ENCODE measurements at regions not wholly inside any gene's neighbourhood (a gene's known extent, or its start where the extent isn't known, plus 50 kb on each side); places are given as distances from the start of the nearest gene placed in this dataset.

DNA sequence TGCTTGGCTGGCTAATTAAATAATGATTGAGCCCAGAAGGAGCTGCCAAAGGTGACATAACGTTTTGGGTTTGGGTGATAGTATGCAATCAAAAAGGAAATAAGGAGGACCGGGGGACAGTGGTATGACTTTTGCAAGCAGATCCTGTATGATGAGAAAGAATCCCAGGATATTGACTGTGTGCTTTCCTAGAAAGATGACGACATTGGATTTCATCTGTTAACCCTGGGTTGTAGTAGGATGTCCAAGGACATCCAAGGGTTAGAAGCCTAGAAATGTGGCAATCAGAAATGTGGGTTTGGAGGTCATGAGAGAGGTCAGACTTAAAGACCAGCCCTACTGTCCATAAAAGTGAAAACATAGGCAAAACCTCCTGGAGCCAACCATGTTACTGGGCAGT lies 50.3 kb upstream of the HMHB1 start:
- DNase-seq (ENCODE audit: low spot score), result no peak

DNA sequence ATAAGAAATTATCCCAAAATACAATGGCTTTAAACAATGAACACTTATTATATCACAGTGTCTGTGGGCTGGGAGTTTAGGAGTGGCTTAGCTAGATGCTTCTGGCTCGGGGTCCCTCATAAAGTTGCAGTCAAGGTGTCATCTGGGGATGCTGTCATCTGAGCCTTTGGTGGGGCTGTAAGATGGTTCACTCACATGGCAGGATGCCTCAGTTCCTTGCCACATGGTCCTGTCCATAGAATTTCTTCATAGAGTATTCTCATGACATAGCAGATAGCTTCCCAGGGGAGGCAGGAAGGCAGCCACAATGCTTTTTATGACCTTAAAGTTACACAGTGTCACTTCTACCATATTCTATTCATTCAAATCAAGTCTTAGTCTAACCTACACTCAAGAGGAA lies 51.2 kb upstream of the HMHB1 start:
- no peak for DNase-seq (ENCODE audit: low spot score)

DNA sequence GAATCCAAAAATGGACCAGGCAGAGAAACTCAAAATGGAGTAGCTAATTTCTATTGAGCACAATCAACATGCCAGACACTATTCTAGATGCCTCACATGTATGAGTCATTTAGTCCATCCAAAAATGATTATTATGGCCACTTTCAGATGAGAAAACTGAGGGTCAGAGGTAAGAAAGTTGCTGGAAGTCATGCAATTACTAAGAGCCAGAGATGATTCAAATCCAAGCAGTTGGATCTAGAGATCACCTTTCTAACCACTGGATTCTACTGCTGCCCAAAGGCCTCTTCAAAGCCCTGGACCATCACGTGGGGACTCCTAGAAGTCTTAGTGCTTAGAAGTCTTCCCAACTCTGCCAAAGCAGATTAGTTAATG lies 51.8 kb upstream of the HMHB1 start:
- DNase-seq (ENCODE audit: low spot score), result no peak

DNA sequence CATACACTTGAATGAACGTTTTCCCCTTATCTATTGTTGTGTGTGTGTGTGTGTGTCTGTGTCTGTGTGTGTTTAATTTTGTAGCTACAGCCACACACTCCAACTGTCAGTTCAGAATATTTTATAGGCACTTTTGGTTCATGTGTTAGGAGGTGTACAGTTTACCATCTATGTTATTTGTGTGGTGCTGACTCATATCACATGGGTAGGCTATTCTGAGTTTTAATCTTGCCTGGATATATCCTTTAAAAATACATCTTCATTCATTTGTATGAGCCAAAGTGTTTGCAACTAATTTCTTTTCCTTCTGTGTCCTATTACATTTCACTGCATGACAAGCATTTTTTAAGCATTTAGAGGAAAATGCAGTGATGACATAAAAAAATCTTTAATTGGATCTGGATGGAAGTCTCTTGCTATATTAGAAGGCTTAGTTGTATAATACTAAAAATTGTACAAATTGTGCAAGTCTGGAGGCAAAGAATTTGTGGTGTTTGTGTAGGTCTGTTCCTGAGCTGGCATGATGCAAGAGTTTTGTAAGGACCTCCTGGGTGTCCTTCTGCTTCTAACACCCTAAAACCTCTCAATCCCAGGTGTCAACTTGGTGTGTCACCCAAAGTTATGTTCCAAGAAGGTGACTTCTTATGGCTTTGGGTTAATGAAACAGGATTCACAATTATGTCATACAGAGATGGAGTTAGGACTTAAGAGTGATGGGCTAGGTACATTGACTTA lies 52.4 kb upstream of the HMHB1 start:
- DNase-seq (ENCODE audit: low spot score), result no peak

DNA sequence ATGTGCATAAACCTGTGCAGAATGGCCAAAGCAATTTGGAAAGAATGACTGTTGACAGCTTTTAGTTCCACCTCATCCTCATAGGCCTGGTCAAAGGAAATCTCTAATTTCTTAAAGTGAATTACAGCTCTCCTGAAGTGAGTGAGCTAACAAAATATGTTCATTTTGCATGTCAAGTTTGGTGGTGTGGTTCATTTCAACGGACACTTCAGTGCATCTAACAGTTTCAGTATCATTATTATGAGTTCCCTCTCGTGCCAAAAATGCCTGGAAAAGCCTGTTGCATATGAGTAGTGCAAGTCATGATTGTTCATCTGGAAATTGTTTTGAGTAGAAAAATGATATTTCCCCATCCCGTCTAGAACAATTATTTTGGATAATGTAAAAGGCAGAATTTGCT lies 53.2 kb upstream of the HMHB1 start:
- no peak for DNase-seq (ENCODE audit: low spot score)

DNA sequence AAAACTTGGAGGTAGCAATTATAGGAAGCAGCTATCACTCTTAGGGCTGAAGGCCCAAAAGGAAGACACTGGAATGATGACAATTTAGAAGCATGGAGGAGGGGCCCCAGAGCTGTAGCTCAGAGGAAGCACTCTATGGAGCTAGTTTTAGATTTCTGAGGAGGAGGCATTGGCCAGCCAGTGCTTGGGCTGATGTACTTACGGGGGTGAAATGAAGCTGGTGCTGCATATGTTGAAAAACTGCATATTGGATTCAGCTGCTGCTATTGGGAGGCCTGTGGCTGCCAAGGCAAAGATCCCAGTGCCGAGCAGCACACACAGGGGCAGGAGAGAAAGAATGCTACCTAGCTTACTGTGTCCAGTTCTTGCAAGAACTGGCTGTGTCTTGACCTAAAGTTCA lies 53.9 kb upstream of the HMHB1 start:
- DNase-seq (ENCODE audit: low spot score), result no peak

DNA sequence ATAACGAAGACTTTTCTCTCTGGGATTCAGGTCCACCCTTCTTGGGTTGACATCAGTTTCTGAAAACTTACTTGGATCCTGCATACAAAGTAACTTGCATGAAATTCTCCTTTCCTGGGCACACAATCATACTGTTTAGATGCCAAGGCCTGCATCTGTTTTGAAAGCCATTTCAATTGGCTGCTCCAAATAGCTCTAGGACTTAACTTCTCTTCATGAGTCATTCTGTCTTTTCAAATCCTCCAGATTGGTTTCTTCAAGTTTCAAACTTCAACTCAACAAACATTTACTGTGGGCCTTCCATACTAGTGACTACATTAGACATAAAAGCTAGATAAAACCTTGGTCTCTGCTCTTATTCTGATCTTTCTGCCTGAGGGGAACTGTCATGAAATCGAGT lies 54.8 kb upstream of the HMHB1 start:
- no peak for DNase-seq (ENCODE audit: low spot score)

DNA sequence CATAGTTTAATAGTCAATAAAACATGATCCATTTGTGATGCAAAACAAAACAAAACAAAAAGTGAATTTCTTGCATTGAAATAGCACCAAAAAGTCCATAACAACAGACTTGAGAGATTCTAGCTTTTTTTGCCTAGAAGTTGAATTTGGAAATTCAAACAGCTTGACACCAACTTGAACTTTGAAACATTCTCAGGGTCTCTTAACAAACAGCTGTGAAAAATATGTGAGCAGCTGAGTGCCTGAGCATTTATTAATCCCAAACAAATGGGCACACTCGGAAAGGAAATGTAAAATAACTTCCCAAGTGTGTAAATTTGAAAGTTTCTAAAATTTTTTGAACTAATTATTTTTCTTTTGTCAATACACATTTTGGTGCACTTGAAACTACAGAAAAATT lies 56.0 kb upstream of the HMHB1 start:
- no peak for DNase-seq (ENCODE audit: low spot score)

DNA sequence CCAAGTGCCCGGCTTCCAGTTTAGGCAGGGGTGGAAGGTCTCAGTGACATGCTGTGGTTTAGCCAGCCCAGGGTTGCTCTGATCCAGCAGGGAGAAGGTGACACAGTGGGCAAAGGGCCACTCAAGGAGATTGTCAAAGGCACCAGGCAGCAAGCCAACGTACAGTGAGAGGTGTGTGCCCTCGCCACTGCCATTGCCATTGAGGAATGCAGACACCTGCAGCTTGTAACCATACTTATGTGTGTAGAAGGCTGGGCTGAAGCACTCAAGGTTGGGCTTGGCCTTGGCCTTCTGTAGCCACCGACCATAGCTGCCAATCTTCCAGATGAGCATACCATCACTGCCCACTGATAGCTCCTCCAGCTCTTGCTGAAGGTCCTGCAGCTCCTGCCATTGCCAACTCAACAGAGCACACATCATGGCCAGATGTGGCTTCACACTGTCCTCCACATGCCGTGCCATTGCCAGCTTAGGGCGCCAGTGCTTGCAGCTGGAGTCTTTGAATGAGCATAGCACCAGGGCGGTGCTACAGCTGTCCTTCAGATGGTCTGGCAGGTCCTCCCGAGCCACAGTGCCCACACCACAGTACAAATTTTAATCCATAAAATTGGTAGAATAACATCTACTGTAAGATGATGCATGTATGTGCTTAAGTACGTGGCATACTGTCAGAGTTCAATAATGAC lies 59.7 kb upstream of the HMHB1 start:
- DNase-seq (ENCODE audit: low spot score), result no peak

DNA sequence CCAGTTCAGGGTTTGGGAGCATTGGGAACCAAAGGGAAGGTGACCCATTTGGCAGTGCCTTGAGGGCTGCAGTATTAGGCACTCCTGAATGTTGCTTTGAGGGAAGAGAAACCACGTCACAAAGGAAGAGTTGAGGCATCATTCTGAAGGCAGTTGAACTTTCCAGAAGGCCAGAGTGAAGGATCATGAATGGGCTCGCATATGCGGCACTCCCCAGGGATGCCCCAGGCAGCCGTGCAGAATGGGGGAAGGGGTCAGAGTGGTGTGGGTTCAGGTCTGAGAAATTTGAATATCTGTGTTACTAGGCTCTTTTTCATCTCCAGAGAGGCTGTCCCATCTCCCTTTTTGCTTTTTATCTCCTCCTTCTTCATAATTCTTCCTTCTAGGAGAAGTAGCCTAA lies 60.6 kb upstream of the HMHB1 start:
- no peak for DNase-seq (ENCODE audit: low spot score)

DNA sequence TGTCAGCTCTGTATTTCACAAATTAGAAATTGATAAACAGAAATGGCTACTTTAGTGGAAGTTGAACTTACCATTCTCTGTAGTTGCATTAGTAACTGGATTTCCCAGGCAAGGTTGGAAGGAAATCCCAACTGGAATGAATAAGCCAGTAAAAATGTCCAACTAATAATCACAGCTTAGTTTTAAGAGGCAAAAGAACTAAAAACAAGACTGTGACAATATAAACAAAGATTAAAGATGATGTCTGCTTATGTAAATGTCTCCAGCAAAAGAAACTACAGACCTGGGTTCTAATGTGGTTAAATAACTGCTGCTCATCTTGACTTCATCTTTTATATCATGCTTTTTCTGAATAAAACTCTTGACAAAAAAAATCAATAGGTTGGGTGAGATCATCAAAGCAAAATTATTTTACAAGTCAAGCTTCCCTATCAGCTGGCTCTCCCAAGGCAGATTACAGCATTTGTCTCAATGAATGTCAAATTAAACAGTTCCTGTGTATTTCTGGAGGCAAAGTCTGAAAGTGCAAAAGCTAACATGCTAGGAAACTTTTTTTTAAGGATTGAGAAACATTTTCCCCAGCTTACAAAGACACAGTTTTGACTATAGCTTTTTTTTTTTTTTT lies 62.3 kb upstream of the HMHB1 start:
- DNase-seq (ENCODE audit: low spot score), result no peak

DNA sequence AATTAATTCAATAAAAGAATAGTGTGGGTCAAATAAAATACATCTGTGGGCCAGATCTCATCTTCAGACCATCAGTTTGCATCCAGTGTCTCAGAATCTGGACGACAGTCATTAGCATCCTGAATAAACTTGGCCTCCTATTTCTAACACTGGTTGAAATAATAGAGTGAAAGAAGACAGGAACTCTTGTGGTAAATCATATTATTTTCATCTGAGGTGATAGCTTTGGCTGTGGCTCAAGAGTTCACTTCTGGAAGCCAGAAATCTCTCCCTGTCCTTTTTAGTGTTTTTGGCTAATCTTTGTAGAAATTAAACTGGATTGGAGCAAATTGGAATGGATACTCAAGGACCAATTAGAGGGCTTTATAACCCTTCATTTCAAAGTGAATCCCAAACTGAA lies 63.4 kb upstream of the HMHB1 start:
- no peak for DNase-seq (ENCODE audit: low spot score)

DNA sequence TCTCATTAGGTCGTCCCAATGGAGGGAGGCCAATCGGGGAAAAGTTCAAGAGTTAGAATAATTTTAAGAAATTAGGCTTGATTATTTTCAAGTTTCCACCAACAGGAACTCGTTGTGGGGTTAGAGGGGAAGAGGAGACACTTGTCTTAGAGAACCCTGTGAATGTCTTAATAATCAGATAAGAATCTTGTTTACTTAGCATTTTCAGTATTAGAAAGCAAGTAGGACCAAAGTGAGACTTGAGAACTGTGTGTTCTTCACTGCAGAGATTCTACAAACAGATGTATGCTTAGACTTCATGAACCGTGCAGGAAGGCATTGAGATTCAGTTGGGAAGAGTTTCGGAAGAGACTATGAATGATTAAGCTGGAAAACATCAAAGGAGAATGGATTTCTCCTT lies 69.0 kb upstream of the HMHB1 start:
- no peak for DNase-seq (ENCODE audit: low spot score)

DNA sequence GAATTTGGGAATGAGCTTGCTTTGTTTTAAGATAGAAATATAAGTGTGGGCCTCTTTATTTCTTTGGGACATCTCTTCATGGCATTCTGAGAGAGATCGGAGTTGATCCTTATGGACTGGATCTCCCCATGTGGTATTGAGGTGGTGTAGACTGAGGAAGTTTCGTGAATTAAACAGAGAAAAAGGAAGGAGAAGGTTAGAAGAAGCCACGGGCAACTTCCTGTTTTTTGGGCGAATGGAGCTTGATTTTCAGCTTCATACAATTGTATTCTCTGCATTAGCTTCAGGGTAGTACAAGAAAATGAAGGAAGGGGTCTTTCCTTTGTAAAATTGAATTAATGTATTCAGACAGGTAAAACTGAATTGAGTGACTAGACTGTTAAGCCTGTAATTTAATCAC lies 70.5 kb upstream of the HMHB1 start:
- DNase-seq (ENCODE audit: low spot score), result no peak

DNA sequence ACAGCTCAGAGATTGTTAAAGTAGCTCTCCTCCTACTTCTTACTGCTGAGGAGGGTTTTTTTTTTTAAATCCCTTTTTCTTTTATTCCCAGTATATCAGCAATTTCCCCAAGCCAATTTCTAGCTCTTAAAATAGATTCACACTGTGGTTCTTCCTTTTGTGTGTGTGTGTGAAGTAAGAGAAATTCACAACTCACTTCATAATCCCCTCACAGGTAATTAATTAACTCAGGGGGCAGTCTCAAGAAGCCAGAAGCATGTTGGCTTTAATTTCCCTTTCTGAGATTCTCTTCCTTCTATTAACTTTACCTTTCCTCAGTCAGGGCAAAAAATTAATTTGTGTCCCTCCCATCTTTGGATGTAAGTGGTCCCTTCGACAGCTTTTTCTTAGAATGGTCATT lies 71.0 kb upstream of the HMHB1 start:
- no peak for DNase-seq (ENCODE audit: low spot score)

DNA sequence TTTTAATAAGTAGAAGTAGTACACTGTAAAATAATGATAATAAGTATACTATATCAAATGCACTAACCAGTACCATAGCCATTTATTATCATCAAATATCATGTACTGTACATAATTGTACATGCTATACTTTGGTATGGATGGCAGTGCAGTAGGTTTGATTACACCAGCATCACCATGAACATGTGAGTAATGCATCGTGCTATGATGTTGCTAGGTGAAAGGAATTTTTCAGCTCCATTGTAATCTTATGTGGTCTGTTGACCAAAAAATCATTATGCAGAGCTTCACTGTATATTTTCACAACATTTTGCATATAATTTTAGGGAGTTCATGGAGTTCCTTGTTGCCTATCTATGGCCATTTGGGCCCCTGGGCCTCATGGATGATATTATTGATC lies 72.2 kb upstream of the HMHB1 start:
- no peak for DNase-seq (ENCODE audit: low spot score)

DNA sequence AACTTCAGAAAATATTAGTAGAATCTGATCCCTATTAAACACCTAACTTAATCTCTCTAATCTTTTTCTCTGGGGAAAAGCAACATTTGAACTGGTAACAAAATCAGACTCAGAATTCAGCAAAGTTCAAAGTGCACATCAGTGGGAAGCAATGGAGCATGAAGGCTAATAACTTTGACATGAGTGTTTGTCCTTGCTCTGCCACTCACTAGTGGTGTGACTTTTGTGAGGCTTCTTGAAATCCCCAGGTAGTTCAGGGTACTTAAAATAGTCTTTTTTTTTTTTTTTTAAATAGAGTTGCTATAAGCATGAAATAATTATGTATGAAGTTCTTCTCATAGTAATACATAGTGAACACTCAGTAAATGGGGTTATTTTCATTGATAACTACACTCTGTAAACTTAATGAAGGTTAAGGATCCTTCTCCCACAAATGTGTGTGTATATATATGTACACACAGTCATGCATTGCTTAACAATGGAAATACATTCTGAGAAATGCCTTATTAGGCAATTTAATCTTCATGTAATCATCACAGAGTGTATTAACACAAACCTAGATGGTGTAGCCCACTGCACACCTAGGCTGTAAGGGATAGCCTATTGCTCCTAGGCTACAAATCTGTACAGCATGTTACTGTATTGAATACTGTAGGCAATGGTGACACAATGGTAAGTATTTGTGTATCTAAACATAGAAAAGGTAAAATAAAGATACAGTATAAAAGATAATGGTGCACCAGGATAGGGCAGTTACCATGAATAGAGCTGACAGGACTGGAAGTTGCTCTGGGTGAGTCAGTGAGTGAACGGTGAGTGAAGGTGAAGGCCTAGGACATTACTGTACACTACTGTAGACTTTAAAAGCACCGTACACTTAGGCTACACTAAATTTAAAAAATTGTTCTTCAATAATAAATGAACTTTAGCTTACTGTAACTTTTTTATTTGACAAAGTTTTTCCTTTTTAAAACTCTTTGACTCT lies 73.3 kb upstream of the HMHB1 start:
- no peak for DNase-seq (ENCODE audit: low spot score)

DNA sequence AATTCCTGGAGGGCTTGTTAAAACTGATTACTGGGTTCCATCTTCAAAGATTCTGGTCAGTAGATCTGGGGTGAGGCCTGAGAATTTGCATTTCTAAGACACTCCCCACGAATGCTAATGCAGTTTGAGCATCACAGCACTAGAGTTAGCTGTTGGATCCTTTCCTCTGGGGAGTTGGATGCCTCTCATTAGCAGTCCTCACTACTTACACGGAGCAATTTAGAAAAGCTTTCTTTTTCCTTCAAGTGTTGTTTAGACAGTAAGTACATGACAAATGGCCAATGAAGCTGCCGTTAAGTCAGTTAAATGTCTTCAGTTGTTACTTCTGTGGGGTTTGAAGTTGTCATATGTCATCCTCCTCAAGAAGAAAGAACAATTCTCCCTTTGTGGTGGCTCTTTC lies 74.9 kb upstream of the HMHB1 start:
- no peak for DNase-seq (ENCODE audit: low spot score)

DNA sequence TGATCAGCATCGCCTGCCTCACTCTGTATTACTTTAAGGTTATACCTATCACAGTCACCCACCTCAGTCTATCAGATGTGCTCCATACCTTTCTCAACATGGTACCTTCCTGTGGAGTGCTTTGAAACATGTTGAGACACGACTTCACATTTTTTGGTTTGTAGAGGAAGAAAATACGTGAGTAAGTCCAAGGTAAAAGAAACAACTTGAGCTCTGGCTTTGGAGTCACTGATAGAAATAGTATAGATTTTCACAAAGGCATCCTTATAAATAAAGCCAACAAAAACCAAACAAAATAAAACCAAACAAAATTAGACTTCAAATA lies 77.5 kb upstream of the HMHB1 start:
- no peak for DNase-seq (ENCODE audit: low spot score)

DNA sequence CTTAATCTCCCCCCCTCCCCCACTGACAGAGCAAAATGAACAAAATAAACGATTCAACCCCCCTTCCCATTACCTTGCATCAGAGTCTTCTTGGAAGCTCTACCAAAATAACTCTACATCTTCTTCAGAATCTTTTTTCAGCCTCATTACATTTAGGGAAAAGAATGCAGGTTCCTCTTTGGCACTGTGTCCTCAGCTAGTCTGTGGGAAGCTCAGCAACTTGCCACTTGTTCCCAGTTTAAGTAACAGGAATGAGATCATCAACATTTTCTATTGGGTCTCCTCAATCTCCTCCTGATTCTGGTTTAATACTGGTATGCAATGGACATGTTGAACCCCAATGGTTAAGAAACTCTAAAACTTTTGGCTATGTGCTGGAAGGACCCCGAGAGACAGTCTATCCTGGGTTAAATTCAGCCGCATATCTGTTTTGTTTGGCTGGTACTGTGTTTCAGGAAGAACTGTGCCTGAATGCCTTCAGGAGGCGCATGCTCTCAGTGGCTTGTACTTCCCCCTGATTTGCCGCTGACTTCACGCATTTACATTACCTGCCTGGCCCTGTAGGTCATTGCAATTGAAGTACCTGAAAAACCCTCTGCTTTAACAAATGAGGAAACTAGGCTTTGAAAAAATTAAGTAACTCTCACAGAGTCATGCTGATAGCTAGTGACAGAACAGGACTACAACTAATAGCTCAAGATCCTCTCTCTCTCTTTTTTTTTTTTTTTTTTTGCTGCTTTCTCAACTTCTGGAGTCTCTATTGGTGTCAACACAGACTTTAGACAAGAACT lies 78.1 kb upstream of the HMHB1 start:
- DNase-seq (ENCODE audit: low spot score), result no peak

DNA sequence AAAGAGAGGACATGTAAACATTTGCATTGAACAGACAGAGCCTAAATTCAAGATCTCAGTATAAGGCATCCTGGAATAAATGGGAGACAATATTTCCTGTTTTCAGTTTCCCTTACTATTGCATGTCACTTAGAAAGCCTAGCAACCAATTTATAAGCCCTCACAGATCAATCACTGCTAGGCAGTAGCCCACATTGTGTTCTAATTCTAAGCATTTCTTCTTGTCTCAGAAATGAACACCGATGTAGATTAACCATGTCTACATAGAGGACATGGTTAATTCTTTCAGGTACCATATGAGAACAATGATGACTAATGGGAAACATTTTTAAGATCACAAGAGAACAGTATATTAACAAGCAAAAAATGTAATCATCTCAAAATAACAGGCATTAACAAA lies 79.6 kb upstream of the HMHB1 start:
- no peak for DNase-seq (ENCODE audit: low spot score)
